Testis (tissue), 2 donors: ENCODE measurements at regions not wholly inside any gene's neighbourhood (a gene's known extent, or its start where the extent isn't known, plus 50 kb on each side); places are given as distances from the start of the nearest gene placed in this dataset.

Experiments used
- DNase-seq: peaks from one replicate; pipeline ENCODE4 v3.0.0-alpha.2; 2019
- H3K27ac ChIP-seq, 2 donors: fragments of 200-600 bp; sonication (generic); one replicate each; pipeline ENCODE4 v1.5.1; 2019
- H3K27me3 ChIP-seq: fragments of 200-600 bp; sonication (generic); one replicate; pipeline ENCODE4 v1.5.1; 2019
- H3K36me3 ChIP-seq: fragments of 200-600 bp; sonication (generic); one replicate; pipeline ENCODE4 v1.5.1; 2017; ENCODE audit warnings: low read depth; ENCODE audit errors: missing control alignments
- H3K4me1 ChIP-seq: fragments of 200-600 bp; sonication (generic); one replicate; pipeline ENCODE4 v1.5.1; 2019
- H3K4me3 ChIP-seq, 2 donors: fragments of 200-600 bp; sonication (generic); one replicate each; pipeline ENCODE4 v1.5.1; 2017 to 2019
- H3K9me3 ChIP-seq: fragments of 200-600 bp; sonication (generic); one replicate; pipeline ENCODE4 v1.5.1; 2017
- POLR2A ChIP-seq: fragments of 450-650 bp; IDR thresholded peaks from one replicate; pipeline ENCODE4 v1.6.1; 2017; ENCODE audit warnings: antibody characterized with exemption, mild to moderate bottlenecking, moderate library complexity
- WGBS, 2 donors: methylation state at CpG; one replicate each; pipeline ENCODE4 v1.1.5; 2018; 5-methylcytosine and 5-hydroxymethylcytosine counted together
- intact Hi-C: fragments of 100-400 bp; cut with DNase I; formaldehyde crosslinking; loops from one replicate; pipeline ENCODE4 v1.15.1; 2023; ENCODE audit warnings: low total_unique reads
- TF ChIP-seq, protein P1 (sequence below), 3 experiments: fragments of 450-650 bp in 2 of 3; fragments of 200-600 bp in 1 of 3; sonication (generic) in 1 of 3; IDR thresholded peaks; one replicate each; pipeline ENCODE4 v1.5.1; 2016 to 2019; ENCODE audit warnings: antibody characterized with exemption in 3 of 3, mild to moderate bottlenecking in 2 of 3, moderate library complexity in 1 of 3

DNA sequence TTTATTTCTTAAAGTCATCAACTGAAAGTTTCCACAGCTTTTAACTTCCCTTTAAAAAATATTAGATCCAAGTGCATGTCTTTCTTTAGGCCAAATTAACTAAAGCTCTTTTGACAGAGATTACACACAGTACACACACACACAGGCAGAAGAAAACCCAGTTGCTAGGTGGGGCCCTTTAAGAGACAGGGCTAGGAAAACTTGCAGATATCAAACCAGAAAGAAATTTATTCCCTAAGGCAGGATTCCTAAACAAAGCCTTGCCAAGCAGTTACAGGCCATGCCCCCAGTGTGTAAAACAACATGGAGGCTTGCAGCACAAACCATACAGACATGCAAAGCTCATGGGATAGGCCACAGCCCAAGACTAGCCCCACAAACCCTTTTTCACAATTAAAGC, 123.4 kb downstream of the FSCB start:
- no peak for DNase-seq
- H3K27me3 ChIP-seq: no peaks in the 10 kb centered on the region

DNA sequence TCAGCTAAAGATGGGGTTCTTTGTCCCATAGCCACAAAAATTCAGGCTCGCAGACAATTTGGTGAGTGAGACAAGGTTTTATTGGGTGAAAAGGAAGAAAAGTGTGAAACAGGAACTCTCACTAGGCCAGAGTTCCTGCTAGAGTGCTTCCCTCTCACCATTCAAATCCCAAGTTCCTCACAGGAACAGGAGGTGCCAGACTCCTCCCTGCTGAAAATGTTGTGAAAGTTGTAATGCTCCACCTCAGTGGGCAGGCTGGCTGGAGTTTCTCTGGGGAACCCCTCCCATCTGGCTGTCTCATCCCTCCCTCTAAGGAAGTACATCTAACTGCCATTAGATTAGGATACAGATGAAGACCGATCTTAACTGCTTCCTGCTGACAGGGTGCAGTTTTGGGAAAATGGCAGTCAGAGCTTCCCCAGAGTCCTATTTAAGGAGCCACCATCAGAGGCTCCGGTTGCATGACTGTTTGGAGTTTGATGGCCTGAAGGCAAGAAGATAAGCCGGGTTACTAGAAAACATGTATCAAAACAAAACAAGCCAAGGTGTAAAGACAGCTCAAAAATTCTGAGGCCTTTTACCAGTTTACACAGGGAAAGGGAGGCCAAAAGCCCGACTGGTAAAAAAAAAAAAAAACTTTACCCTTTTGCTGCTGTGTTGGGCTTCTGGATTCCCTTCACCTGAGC, 127.6 kb downstream of the FSCB start:
- no peak overlapping the region for H3K4me3 ChIP-seq
- H3K36me3 ChIP-seq: no peaks in the 10 kb centered on the region
- H3K27ac ChIP-seq: no peak overlapping the region
- intact Hi-C loops: no loop called here
- no peak for TF ChIP-seq POLR2A
- TF ChIP-seq, protein P1, sequence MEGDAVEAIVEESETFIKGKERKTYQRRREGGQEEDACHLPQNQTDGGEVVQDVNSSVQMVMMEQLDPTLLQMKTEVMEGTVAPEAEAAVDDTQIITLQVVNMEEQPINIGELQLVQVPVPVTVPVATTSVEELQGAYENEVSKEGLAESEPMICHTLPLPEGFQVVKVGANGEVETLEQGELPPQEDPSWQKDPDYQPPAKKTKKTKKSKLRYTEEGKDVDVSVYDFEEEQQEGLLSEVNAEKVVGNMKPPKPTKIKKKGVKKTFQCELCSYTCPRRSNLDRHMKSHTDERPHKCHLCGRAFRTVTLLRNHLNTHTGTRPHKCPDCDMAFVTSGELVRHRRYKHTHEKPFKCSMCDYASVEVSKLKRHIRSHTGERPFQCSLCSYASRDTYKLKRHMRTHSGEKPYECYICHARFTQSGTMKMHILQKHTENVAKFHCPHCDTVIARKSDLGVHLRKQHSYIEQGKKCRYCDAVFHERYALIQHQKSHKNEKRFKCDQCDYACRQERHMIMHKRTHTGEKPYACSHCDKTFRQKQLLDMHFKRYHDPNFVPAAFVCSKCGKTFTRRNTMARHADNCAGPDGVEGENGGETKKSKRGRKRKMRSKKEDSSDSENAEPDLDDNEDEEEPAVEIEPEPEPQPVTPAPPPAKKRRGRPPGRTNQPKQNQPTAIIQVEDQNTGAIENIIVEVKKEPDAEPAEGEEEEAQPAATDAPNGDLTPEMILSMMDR (IDR thresholded peaks at IDR 0.05): no peak
- 74 to 76% methylated on average over 5 of the region's 5 CpGs for WGBS, 2 donors
- H3K4me1 ChIP-seq: no peaks in the 10 kb centered on the region
- no peaks in the 10 kb centered on the region for H3K27me3 ChIP-seq
- no peaks in the 10 kb centered on the region for H3K9me3 ChIP-seq
- no peak for DNase-seq

More for the DNA sequence above, 123.4 kb downstream of the FSCB start:
- Histone ChIP-seq H3K4me3 (no peak overlapping the region), H3K27ac (no peak overlapping the region), H3K36me3 (no peaks in the 10 kb centered on the region), H3K9me3 (no peaks in the 10 kb centered on the region), H3K4me1 (no peaks in the 10 kb centered on the region)
- intact Hi-C loops: no loop called here
- no peak for TF ChIP-seq POLR2A
- TF ChIP-seq, protein P1 (IDR thresholded peaks at IDR 0.05): no peak

DNA sequence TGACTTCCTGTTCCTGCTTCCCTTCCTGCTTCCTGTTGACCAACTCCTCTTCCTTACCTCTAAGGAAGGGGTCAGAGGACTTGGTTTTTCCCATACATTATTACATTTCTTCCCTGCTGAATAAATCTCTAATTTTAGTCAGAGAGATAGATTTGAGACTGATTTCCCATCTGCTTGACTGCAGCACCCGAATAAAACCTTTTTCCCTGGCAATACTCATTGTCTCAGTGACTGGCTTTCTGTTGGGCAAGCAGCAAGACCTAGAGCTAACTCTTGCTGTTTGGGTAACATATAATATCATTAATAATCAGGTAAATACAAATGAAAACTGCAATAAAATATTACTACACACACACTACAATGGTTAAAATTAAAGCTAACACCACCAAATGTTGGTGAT, 132.2 kb downstream of the FSCB start:
- TF ChIP-seq, protein P1 (IDR thresholded peaks at IDR 0.05): no peak
- TF ChIP-seq POLR2A: no peak
- 88 to 93% methylated on average over 1 of the region's 1 CpG for WGBS, 2 donors
- Histone ChIP-seq H3K4me1 (no peaks in the 10 kb centered on the region), H3K27me3 (no peaks in the 10 kb centered on the region), H3K4me3 (no peak overlapping the region), H3K9me3 (no peaks in the 10 kb centered on the region), H3K36me3 (no peaks in the 10 kb centered on the region), H3K27ac (no peak overlapping the region)
- no peak for DNase-seq
- intact Hi-C loops: no loop called here

DNA sequence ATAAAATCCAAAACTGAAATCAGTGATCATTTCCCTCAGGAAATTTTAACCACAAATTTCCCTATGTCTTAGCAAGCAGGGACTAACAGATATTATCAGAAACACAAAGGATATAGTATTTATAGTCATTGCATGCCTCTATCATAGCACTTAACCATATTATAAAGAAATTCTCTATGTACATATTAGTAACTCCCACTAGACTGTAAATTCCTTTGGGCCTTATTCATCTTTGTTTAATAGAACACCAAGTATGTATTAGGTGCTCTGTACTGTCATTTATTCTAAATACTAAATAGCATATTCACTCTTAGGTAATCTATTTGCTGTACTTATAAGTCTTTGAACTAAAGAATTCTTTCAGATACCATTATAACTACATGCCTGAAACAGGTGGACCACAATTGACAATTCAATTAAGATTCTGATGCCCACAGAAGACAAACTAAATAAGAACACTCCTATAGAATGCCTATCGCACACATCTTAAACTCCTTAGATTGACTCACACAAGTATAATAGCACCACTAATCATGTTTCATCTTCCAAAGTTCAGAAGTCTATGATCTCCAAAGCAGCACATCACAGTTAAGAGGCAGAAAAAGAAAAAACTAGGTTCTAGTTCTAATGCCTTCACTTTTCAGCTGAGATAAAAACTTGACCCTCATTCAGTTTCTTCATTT, 134.1 kb downstream of the FSCB start:
- H3K4me3 ChIP-seq: no peak overlapping the region
- intact Hi-C loops: no loop called here
- 90 to 100% methylated on average over 1 of the region's 1 CpG for WGBS, 2 donors

More for the DNA sequence above, 134.1 kb downstream of the FSCB start:
- DNase-seq: no peak
- H3K27ac ChIP-seq: no peak overlapping the region
- H3K36me3 ChIP-seq: no peaks in the 10 kb centered on the region
- no peaks in the 10 kb centered on the region for H3K27me3 ChIP-seq
- H3K4me1 ChIP-seq: no peaks in the 10 kb centered on the region
- TF ChIP-seq, protein P1 (IDR thresholded peaks at IDR 0.05): no peak
- no peak for TF ChIP-seq POLR2A
- no peaks in the 10 kb centered on the region for H3K9me3 ChIP-seq
